GM23338 (cell line): ENCODE measurements at regions not wholly inside any gene's neighbourhood (a gene's known extent, or its start where the extent isn't known, plus 50 kb on each side); places are given as distances from the start of the nearest gene placed in this dataset.

Experiments
- ATAC-seq: fragments of 200-7000 bp; cut with Tn5 transposase; 3 replicates; pipeline ENCODE4 v1.9.1; 2020
- DNase-seq: peaks from one replicate; pipeline ENCODE4 v3.0.0-alpha.2; 2015; ENCODE audit warnings: low spot score
- H2AFZ ChIP-seq: fragments of 200-600 bp; sonication (generic); 2 replicates; pipeline ENCODE4 v1.8.0; 2016; ENCODE audit warnings: antibody characterized with exemption, mild to moderate bottlenecking, moderate library complexity
- H3F3A ChIP-seq: fragments of 200-600 bp; sonication (generic); replicated peaks from 2 replicates; pipeline ENCODE4 v1.8.0; 2017; ENCODE audit warnings: antibody characterized with exemption, mixed run types, low read depth
- H3K27ac ChIP-seq: fragments of 200-600 bp; sonication (generic); 2 replicates; pipeline ENCODE4 v1.6.1; 2016; ENCODE audit warnings: low read depth
- H3K27me3 ChIP-seq: fragments of 200-600 bp; sonication (generic); 2 replicates; pipeline ENCODE4 v1.8.0; 2016; ENCODE audit warnings: mild to moderate bottlenecking, mixed run types, moderate library complexity; ENCODE audit not compliant: insufficient read depth
- H3K36me3 ChIP-seq: fragments of 200-600 bp; sonication (generic); 2 replicates; pipeline ENCODE4 v1.8.0; 2016; ENCODE audit warnings: mild to moderate bottlenecking; ENCODE audit not compliant: insufficient read depth
- H3K4me1 ChIP-seq: fragments of 200-600 bp; sonication (generic); 2 replicates; pipeline ENCODE4 v1.8.0; 2016; ENCODE audit warnings: mild to moderate bottlenecking, moderate library complexity; ENCODE audit not compliant: insufficient read depth
- H3K4me2 ChIP-seq: fragments of 200-600 bp; sonication (generic); 2 replicates; pipeline ENCODE4 v1.7.1; 2017; ENCODE audit warnings: mixed run types
- H3K4me3 ChIP-seq: fragments of 200-600 bp; sonication (generic); 2 replicates; pipeline ENCODE4 v1.6.1; 2016; ENCODE audit warnings: mixed run types
- H3K79me2 ChIP-seq: fragments of 200-600 bp; sonication (generic); replicated peaks from 2 replicates; pipeline ENCODE4 v1.8.0; 2017; ENCODE audit warnings: mild to moderate bottlenecking; ENCODE audit not compliant: insufficient read depth
- H3K9me2 ChIP-seq: fragments of 200-600 bp; sonication (generic); 2 replicates; pipeline ENCODE4 v1.8.0; 2017; ENCODE audit not compliant: insufficient read depth
- H4K20me1 ChIP-seq: fragments of 200-600 bp; sonication (generic); replicated peaks from 2 replicates; pipeline ENCODE4 v1.8.0; 2017; ENCODE audit warnings: mild to moderate bottlenecking; ENCODE audit not compliant: insufficient read depth
- H3K27ac Mint-ChIP-seq: 2 replicates; pipeline ENCODE4 v1.8.0; 2020; ENCODE audit warnings: inconsistent platforms, mild to moderate bottlenecking, moderate library complexity, mixed read lengths
- H3K27me3 Mint-ChIP-seq: 3 replicates; pipeline ENCODE4 v1.8.0; 2022; ENCODE audit warnings: low read depth, mild to moderate bottlenecking, moderate library complexity, mixed read lengths, inconsistent platforms; ENCODE audit not compliant: insufficient read depth, poor library complexity
- H3K36me3 Mint-ChIP-seq: 3 replicates; pipeline ENCODE4 v1.8.0; 2021; ENCODE audit warnings: low read depth, mild to moderate bottlenecking, inconsistent platforms, moderate library complexity, mixed read lengths
- H3K4me1 Mint-ChIP-seq: 3 replicates; pipeline ENCODE4 v1.8.0; 2020; ENCODE audit warnings: mild to moderate bottlenecking, inconsistent platforms, mixed read lengths
- H3K4me3 Mint-ChIP-seq: 3 replicates; pipeline ENCODE4 v1.8.0; 2021; ENCODE audit warnings: moderate library complexity, mild to moderate bottlenecking, inconsistent platforms, mixed read lengths
- H3K9me3 Mint-ChIP-seq: 3 replicates; pipeline ENCODE4 v1.8.0; 2020; ENCODE audit warnings: moderate library complexity, mild to moderate bottlenecking, inconsistent platforms, mixed read lengths
- CREB1 ChIP-seq: fragments of 250-450 bp; sonication (Bioruptor Pico); IDR thresholded peaks from 2 replicates; pipeline ENCODE4 v1.5.0; 2020; ENCODE audit warnings: low read depth, mild to moderate bottlenecking, moderate library complexity
- EZH2 ChIP-seq: fragments of 200-600 bp; sonication (generic); IDR thresholded peaks from one replicate; pipeline ENCODE4 v1.8.0; 2017; ENCODE audit warnings: antibody characterized with exemption, mild to moderate bottlenecking, low read depth; ENCODE audit not compliant: unreplicated experiment
- EZH2phosphoT487 ChIP-seq: fragments of 200-600 bp; sonication (generic); IDR thresholded peaks from one replicate; pipeline ENCODE4 v1.8.1; 2018; ENCODE audit warnings: antibody characterized with exemption; ENCODE audit not compliant: unreplicated experiment
- ZNF331 ChIP-seq: fragments of 250-450 bp; sonication (Bioruptor Pico); IDR thresholded peaks from 2 replicates; pipeline ENCODE4 v1.5.0; 2020; ENCODE audit warnings: low read depth, mild to moderate bottlenecking, moderate library complexity
- TF ChIP-seq, protein P1 (sequence below): fragments of 250-450 bp; sonication (Bioruptor Pico); IDR thresholded peaks from 2 replicates; pipeline ENCODE4 v1.5.0; 2020; ENCODE audit warnings: mild to moderate bottlenecking, moderate library complexity
- TF ChIP-seq, protein P2 (sequence below): IDR thresholded peaks from 2 replicates; pipeline ENCODE4 v1.6.1; 2016; ENCODE audit warnings: antibody characterized with exemption

DNA sequence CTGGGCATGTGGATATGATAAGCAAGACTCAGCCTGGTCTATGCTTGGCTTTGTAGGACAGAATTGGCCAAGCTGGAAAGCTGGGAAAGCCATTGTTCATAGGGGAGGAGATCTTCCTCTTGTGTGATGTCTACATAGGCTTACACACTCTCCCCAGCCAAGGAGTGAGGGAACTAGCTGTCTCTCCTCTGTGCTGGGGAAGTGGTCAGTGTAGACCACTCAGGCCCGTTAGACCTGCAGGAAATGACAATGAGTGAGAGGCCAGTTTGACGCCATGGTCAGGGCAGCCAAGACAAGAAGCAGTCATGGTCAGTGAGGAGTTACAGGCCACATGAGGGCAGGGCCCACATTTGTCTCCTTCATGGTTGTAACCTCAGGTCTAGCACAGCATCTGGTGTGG is 159.1 kb upstream of the KL start (continued):
- TF ChIP-seq, protein P1, sequence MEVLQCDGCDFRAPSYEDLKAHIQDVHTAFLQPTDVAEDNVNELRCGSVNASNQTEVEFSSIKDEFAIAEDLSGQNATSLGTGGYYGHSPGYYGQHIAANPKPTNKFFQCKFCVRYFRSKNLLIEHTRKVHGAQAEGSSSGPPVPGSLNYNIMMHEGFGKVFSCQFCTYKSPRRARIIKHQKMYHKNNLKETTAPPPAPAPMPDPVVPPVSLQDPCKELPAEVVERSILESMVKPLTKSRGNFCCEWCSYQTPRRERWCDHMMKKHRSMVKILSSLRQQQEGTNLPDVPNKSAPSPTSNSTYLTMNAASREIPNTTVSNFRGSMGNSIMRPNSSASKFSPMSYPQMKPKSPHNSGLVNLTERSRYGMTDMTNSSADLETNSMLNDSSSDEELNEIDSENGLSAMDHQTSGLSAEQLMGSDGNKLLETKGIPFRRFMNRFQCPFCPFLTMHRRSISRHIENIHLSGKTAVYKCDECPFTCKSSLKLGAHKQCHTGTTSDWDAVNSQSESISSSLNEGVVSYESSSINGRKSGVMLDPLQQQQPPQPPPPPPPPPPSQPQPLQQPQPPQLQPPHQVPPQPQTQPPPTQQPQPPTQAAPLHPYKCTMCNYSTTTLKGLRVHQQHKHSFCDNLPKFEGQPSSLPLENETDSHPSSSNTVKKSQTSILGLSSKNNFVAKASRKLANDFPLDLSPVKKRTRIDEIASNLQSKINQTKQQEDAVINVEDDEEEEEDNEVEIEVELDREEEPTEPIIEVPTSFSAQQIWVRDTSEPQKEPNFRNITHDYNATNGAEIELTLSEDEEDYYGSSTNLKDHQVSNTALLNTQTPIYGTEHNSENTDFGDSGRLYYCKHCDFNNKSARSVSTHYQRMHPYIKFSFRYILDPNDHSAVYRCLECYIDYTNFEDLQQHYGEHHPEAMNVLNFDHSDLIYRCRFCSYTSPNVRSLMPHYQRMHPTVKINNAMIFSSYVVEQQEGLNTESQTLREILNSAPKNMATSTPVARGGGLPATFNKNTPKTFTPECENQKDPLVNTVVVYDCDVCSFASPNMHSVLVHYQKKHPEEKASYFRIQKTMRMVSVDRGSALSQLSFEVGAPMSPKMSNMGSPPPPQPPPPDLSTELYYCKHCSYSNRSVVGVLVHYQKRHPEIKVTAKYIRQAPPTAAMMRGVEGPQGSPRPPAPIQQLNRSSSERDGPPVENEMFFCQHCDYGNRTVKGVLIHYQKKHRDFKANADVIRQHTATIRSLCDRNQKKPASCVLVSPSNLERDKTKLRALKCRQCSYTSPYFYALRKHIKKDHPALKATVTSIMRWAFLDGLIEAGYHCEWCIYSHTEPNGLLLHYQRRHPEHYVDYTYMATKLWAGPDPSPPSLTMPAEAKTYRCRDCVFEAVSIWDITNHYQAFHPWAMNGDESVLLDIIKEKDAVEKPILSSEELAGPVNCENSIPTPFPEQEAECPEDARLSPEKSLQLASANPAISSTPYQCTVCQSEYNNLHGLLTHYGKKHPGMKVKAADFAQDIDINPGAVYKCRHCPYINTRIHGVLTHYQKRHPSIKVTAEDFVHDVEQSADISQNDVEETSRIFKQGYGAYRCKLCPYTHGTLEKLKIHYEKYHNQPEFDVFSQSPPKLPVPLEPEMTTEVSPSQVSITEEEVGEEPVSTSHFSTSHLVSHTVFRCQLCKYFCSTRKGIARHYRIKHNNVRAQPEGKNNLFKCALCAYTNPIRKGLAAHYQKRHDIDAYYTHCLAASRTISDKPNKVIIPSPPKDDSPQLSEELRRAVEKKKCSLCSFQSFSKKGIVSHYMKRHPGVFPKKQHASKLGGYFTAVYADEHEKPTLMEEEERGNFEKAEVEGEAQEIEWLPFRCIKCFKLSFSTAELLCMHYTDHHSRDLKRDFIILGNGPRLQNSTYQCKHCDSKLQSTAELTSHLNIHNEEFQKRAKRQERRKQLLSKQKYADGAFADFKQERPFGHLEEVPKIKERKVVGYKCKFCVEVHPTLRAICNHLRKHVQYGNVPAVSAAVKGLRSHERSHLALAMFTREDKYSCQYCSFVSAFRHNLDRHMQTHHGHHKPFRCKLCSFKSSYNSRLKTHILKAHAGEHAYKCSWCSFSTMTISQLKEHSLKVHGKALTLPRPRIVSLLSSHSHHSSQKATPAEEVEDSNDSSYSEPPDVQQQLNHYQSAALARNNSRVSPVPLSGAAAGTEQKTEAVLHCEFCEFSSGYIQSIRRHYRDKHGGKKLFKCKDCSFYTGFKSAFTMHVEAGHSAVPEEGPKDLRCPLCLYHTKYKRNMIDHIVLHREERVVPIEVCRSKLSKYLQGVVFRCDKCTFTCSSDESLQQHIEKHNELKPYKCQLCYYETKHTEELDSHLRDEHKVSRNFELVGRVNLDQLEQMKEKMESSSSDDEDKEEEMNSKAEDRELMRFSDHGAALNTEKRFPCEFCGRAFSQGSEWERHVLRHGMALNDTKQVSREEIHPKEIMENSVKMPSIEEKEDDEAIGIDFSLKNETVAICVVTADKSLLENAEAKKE (CRISPR knock-in tag): no peak
- TF ChIP-seq EZH2phosphoT487: no peak

DNA sequence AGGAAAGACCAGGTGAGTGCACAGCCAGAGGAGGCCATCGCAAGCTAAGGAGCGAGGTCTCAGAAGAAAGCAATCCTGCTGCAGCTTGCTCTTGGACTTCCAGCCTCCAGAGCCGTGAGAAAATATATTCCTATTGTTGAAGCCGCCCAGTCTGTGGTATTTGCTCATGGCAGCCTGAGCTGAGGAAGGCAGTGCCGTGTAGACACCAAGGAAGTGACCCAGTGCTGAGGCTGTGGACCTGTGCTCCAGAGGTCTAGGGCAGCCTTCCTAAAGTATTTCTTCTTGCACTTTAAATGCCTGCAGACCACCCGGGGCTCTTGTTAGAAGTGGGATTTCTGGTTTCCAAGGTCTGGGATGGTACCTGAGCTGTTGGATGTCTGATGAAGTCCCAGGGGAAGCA is 158.5 kb upstream of the KL start:
- DNase-seq (no peak), ATAC-seq (no peak)
- H3K27ac ChIP-seq: no peak overlapping the region
- H3K4me3 ChIP-seq: no peak overlapping the region
- no peaks in the 10 kb centered on the region for H3K79me2 ChIP-seq
- no peaks in the 10 kb centered on the region for H3K27me3 ChIP-seq
- no peaks in the 10 kb centered on the region for H3K36me3 Mint-ChIP-seq
- TF ChIP-seq EZH2phosphoT487 (no peak), EZH2 (no peak), ZNF331 (no peak), CREB1 (CRISPR knock-in tag) (no peak)
- TF ChIP-seq, protein P2, sequence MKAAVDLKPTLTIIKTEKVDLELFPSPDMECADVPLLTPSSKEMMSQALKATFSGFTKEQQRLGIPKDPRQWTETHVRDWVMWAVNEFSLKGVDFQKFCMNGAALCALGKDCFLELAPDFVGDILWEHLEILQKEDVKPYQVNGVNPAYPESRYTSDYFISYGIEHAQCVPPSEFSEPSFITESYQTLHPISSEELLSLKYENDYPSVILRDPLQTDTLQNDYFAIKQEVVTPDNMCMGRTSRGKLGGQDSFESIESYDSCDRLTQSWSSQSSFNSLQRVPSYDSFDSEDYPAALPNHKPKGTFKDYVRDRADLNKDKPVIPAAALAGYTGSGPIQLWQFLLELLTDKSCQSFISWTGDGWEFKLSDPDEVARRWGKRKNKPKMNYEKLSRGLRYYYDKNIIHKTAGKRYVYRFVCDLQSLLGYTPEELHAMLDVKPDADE: no peak
- H3K4me1 ChIP-seq: peaks cover 6% of the 10 kb centered on the region; the same call in 1 of the 2 replicates
- H3K9me2 ChIP-seq: peaks cover 5% of the 10 kb centered on the region; the same call in 1 of the 2 replicates
- no peaks in the 10 kb centered on the region for H3F3A ChIP-seq
- H3K36me3 ChIP-seq: no peaks in the 10 kb centered on the region
- H3K27me3 Mint-ChIP-seq: peaks cover 3% of the 10 kb centered on the region
- H2AFZ ChIP-seq: no peak overlapping the region
- H3K27ac Mint-ChIP-seq: no peak overlapping the region
- no peaks in the 10 kb centered on the region for H4K20me1 ChIP-seq
- H3K4me3 Mint-ChIP-seq: no peak overlapping the region
- peaks cover 8% of the 10 kb centered on the region for H3K4me1 Mint-ChIP-seq
- H3K4me2 ChIP-seq: no peak overlapping the region
- H3K9me3 Mint-ChIP-seq: no peaks in the 10 kb centered on the region
